Ishikawa (cell line): ENCODE measurements at regions not wholly inside any gene's neighbourhood (a gene's known extent, or its start where the extent isn't known, plus 50 kb on each side); places are given as distances from the start of the nearest gene placed in this dataset.

Experiments used
- CEBPB ChIP-seq: IDR thresholded peaks from 2 replicates; pipeline ENCODE4 v1.6.1; 2012
- CREB1 ChIP-seq: IDR thresholded peaks from 2 replicates; pipeline ENCODE4 v1.6.1; 2012; ENCODE audit warnings: low read depth
- EGR1 ChIP-seq: IDR thresholded peaks from 2 replicates; pipeline ENCODE4 v1.6.1; 2012
- EP300 ChIP-seq: IDR thresholded peaks from 2 replicates; pipeline ENCODE4 v1.6.1; 2012; ENCODE audit warnings: borderline replicate concordance
- FOXM1 ChIP-seq: IDR thresholded peaks from 2 replicates; pipeline ENCODE4 v1.6.1; 2012; ENCODE audit warnings: low read depth, borderline replicate concordance
- NFIC ChIP-seq: IDR thresholded peaks from 2 replicates; pipeline ENCODE4 v1.6.1; 2012
- RAD21 ChIP-seq: IDR thresholded peaks from 2 replicates; pipeline ENCODE4 v1.6.1; 2012; ENCODE audit warnings: low read depth
- TAF1 ChIP-seq: IDR thresholded peaks from 2 replicates; pipeline ENCODE4 v1.6.1; 2012; ENCODE audit warnings: low read depth, mild to moderate bottlenecking
- TCF12 ChIP-seq: IDR thresholded peaks from 2 replicates; pipeline ENCODE4 v1.6.1; 2012; ENCODE audit warnings: low read depth
- TEAD4 ChIP-seq: IDR thresholded peaks from 2 replicates; pipeline ENCODE4 v1.6.1; 2012
- YY1 ChIP-seq: IDR thresholded peaks from 2 replicates; pipeline ENCODE4 v1.6.1; 2012; ENCODE audit warnings: low read depth
- ZBTB7A ChIP-seq: IDR thresholded peaks from 2 replicates; pipeline ENCODE4 v1.6.1; 2012; ENCODE audit warnings: low read depth
- TF ChIP-seq, protein P1 (sequence below): IDR thresholded peaks from 2 replicates; pipeline ENCODE4 v1.6.1; 2012; ENCODE audit warnings: low read depth, mild to moderate bottlenecking
- TF ChIP-seq, protein P2 (sequence below): IDR thresholded peaks from 2 replicates; pipeline ENCODE4 v1.6.1; 2012
- TF ChIP-seq, protein P3 (sequence below): IDR thresholded peaks from 2 replicates; pipeline ENCODE4 v1.6.1; 2012

DNA sequence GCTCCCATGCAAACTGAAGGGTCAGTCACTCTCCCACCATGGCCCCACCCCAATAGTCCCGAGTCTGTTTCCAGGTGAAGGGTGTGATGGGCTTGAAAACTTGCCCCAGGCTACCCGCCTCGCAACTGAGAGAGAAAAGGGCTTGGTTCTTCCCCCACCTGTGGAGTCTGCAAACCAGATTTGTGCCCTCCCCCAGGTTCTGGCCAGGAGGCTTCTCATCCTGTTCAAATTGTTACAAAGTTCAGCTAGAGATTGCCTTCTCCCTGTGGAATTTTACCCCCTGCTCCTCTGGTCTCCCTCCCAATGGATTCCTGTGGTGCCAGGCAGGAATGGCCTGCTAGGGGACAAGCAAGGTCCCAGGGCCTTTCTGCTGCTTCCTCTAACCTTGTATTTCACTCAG is 93.1 kb upstream of the ACO1 start:
- TF ChIP-seq CREB1 (no peak), CEBPB (no peak)

DNA sequence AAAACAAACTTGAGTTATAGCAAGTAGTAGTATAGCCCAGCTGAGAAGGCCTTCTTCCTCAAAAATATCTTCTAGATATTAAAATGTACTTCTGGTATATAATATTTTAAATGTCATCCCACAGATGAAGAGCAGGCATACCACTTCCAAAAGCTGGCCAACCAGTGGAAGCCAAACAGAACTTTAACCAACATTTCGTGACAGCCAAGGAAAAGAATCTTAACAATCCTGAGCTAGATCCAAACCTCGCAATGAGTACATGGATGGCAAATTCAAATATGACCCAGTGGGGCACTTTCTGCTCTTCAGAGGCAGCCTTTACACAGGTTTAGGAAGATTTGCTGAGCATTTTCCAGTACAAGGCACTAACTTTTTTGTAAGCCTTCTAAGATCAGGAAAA is 91.8 kb upstream of the ACO1 start:
- TF ChIP-seq TEAD4: no peak
- TF ChIP-seq, protein P1, sequence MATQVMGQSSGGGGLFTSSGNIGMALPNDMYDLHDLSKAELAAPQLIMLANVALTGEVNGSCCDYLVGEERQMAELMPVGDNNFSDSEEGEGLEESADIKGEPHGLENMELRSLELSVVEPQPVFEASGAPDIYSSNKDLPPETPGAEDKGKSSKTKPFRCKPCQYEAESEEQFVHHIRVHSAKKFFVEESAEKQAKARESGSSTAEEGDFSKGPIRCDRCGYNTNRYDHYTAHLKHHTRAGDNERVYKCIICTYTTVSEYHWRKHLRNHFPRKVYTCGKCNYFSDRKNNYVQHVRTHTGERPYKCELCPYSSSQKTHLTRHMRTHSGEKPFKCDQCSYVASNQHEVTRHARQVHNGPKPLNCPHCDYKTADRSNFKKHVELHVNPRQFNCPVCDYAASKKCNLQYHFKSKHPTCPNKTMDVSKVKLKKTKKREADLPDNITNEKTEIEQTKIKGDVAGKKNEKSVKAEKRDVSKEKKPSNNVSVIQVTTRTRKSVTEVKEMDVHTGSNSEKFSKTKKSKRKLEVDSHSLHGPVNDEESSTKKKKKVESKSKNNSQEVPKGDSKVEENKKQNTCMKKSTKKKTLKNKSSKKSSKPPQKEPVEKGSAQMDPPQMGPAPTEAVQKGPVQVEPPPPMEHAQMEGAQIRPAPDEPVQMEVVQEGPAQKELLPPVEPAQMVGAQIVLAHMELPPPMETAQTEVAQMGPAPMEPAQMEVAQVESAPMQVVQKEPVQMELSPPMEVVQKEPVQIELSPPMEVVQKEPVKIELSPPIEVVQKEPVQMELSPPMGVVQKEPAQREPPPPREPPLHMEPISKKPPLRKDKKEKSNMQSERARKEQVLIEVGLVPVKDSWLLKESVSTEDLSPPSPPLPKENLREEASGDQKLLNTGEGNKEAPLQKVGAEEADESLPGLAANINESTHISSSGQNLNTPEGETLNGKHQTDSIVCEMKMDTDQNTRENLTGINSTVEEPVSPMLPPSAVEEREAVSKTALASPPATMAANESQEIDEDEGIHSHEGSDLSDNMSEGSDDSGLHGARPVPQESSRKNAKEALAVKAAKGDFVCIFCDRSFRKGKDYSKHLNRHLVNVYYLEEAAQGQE: no peak
- TF ChIP-seq CREB1: no peak
- TF ChIP-seq, protein P2, sequence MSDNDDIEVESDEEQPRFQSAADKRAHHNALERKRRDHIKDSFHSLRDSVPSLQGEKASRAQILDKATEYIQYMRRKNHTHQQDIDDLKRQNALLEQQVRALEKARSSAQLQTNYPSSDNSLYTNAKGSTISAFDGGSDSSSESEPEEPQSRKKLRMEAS: no peak

DNA sequence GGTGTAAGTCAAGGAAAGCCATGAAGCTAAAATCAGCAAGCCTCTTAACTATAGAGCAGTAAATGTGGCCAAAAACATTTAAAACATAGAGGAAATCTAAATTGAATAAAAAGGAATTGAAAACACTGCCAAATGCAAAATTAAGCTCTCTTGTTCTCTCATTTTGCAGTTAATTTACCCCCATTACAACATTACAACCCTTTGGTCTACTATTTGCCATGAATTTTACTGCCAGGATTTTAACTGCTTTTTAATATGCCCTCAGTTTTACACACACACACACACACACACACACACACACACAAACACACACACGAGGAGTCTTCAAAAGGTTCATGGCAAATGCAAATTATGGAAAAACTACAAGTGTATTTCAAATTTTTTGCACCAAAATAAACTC is 91.4 kb upstream of the ACO1 start:
- no peak for TF ChIP-seq CREB1
- no peak for TF ChIP-seq TEAD4
- no peak for TF ChIP-seq NFIC
- TF ChIP-seq TCF12: no peak
- TF ChIP-seq, protein P2: no peak
- TF ChIP-seq, protein P3, sequence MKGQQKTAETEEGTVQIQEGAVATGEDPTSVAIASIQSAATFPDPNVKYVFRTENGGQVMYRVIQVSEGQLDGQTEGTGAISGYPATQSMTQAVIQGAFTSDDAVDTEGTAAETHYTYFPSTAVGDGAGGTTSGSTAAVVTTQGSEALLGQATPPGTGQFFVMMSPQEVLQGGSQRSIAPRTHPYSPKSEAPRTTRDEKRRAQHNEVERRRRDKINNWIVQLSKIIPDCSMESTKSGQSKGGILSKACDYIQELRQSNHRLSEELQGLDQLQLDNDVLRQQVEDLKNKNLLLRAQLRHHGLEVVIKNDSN: no peak
- TF ChIP-seq FOXM1: no peak
- TF ChIP-seq YY1: no peak

DNA sequence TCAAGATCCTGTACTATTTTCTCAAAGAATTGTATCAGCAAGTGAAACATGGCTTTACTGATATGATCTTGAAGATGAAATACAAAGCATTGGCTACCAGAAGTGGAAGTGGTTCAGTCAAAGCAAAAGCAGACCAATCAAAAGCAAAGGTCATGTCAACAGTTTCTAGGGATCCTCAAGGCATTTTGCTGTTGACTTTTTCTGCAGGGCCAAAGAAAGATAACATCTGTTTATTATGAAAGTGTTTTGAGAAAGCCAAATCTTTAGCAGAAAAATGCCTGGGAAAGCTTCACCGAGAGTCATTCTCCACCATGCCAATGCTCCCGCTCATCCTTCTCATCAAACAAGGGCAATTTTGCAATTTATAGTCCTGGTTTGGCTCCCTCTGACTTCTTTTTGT is 90.3 kb upstream of the ACO1 start:
- no peak for TF ChIP-seq YY1
- no peak for TF ChIP-seq TEAD4
- TF ChIP-seq FOXM1: no peak

DNA sequence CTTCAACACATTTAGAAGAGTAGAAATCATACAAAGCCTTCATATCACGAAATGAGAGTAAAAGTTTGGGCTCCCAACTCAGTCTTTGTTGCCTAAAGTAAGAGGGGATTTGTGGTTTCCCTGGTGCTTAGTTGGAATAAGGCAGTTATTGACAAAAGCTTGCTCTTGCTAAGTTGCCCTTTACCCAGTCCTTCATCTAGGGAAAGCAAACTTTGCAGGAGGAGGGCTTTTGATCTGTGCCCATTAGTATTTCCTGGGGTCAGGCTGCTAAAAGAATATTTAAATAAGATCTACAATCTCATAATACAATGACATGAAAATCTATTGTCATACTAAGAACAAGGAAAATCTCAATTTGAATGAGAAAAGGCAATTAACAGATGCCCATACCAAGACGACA is 84.1 kb upstream of the ACO1 start:
- TF ChIP-seq, protein P2: no peak
- TF ChIP-seq RAD21 (no peak), EP300 (no peak), ZBTB7A (no peak), EGR1 (no peak), CREB1 (no peak), YY1 (no peak), TCF12 (no peak)

DNA sequence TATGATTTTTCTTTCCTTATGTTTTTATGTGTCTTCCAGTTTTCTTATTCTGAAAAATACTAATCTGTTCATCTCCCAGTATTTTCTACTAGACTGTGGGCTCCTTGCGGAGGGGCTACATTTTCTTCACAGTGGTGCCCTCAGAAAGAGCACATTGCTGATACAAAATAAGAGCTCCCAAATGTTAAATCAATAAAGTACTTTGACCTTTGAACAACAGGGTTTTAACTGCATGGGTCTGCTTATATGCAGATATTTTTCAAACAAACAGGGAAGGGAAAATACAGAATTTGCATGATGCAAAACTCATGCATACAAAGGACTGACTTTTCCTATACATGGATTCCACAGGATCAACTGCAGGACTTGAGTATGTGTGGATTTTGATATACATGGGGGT is 79.9 kb upstream of the ACO1 start:
- TF ChIP-seq TAF1 (no peak), CEBPB (no peak), TEAD4 (no peak), FOXM1 (no peak), ZBTB7A (no peak), YY1 (no peak), TCF12 (no peak), NFIC (no peak), CREB1 (no peak), RAD21 (no peak), EP300 (no peak)
- TF ChIP-seq, protein P2: no peak
- TF ChIP-seq, protein P1: no peak
- TF ChIP-seq, protein P3: no peak

DNA sequence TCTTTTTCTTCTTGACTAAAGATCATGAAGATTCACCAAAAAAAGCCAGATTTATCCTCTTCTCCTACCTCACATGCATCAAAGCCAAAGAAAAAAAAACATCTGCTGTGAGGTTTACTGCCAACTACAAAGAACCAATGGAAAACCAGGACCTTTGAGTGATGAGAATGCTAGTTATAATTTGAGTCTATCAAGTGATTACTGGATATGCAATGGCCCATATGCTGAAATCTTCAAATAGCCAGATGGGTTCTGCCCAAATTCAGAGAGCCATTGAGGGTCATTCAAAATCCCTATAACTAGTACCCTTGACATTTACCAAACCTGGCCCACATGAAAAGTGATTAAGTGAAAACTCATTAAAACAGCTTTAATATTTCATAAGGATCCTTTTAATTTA is 78.4 kb upstream of the ACO1 start:
- TF ChIP-seq NFIC (no peak), RAD21 (no peak), ZBTB7A (no peak), TAF1 (no peak), TEAD4 (no peak), EP300 (no peak), TCF12 (no peak), FOXM1 (no peak), CREB1 (no peak)
- TF ChIP-seq, protein P1: no peak
- TF ChIP-seq, protein P3: no peak
